ENCODE measurements at regions not wholly inside any gene's neighbourhood (a gene's known extent, or its start where the extent isn't known, plus 50 kb on each side); places are given as distances from the start of the nearest gene placed in this dataset.

DNA sequence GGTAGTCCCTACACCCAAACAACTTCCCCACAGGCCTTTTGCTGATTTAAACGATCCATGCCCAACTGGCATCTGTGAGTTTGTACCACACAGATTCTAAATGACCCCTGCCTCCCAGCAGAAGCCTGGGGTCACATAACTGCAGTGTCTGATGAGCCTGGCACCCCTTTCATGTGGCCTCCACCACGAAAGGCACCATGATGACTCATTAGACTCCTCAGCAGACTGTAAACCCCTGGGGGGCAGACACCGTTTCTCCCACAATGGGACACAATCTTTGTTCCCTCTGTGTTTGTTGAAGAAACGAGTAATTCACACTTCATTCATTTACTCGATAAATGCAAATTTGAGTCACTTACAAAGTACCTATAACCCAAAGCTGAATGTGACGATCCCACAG is 81.6 kb downstream of the CCDC185 start:
- TF ChIP-seq, protein P1, sequence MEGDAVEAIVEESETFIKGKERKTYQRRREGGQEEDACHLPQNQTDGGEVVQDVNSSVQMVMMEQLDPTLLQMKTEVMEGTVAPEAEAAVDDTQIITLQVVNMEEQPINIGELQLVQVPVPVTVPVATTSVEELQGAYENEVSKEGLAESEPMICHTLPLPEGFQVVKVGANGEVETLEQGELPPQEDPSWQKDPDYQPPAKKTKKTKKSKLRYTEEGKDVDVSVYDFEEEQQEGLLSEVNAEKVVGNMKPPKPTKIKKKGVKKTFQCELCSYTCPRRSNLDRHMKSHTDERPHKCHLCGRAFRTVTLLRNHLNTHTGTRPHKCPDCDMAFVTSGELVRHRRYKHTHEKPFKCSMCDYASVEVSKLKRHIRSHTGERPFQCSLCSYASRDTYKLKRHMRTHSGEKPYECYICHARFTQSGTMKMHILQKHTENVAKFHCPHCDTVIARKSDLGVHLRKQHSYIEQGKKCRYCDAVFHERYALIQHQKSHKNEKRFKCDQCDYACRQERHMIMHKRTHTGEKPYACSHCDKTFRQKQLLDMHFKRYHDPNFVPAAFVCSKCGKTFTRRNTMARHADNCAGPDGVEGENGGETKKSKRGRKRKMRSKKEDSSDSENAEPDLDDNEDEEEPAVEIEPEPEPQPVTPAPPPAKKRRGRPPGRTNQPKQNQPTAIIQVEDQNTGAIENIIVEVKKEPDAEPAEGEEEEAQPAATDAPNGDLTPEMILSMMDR (IDR thresholded peaks at IDR 0.05; ENCODE audit: low read depth, low read length, missing control alignments): no peak
- no peak for DNase-seq (ENCODE audit: low read depth)
- no peak overlapping the region for H3K4me3 ChIP-seq (ENCODE audit: low read depth, low read length)
- in situ Hi-C loops (cut with HindIII; ENCODE audit: low sequenced_read_pairs): no loop called here

DNA sequence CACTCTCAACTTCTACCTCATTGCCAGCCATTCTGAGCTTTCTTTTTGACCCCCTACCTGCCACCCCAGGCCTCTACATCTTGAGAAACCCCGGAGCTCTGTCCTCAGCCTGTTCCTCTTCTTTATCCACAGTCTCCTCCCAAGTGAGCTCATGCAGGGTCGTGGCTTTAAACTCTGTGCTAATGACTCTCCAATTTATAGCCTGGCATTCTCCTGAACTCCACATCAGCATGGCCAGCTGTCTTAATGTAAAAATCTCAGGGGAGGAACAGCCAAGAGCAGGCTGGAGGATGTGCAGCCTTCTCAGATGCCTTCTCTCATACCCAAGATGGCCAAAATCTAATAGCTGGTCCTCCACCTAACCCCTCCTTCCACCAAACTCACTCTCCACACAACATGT is 84.2 kb downstream of the CCDC185 start:
- no peak for DNase-seq (ENCODE audit: low read depth)
- no peak overlapping the region for H3K4me3 ChIP-seq (ENCODE audit: low read depth, low read length)
- TF ChIP-seq, protein P1 (IDR thresholded peaks at IDR 0.05; ENCODE audit: low read depth, low read length, missing control alignments): no peak
- in situ Hi-C loops (cut with HindIII; ENCODE audit: low sequenced_read_pairs): no loop called here

DNA sequence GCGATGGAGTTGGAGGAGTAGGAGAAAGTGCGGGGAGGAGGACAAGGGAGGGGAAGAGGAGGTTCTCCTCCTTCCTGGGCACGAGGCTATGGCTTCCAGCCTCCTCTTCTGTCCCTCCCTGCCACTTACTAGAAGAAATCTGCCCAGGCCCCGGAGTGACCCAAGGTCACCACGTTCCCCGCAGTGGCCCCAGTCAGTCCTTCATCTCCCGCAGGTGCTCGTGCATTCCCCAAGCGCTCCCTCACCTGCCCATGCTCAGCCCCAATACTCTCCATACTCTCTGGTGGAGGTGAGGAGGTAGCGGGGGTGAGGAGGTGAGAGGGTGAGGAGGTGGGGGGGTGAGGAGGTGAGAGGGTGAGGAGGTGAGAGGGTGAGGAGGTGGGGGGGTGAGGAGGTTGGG is 85.4 kb downstream of the CCDC185 start:
- no peak overlapping the region for H3K4me3 ChIP-seq (ENCODE audit: low read depth, low read length)
- TF ChIP-seq, protein P1 (IDR thresholded peaks at IDR 0.05; ENCODE audit: low read depth, low read length, missing control alignments): no peak
- in situ Hi-C loops (cut with HindIII; ENCODE audit: low sequenced_read_pairs): no loop called here
- DNase-seq (ENCODE audit: low read depth): no peak

DNA sequence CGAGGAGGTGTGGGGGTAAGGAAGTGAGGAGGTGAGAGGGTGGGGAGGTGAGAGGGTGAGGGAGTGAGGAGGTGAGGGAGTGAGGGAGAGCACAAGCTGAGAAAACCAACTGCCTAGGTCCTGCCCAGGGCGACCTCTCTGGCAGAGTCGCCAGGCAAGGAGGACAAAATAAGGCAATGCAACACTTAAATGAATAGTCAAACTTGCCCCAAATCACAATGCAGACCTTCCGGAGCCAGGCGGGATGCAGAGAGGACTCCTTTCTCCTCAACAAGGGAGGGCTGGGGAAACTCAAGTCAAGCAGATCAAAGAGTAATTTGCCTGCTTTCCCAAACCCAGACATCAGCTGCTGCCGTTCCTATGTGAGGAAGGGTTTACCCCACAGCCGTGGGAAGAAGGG is 86.0 kb downstream of the CCDC185 start:
- no peak for DNase-seq (ENCODE audit: low read depth)
- no peak overlapping the region for H3K4me3 ChIP-seq (ENCODE audit: low read depth, low read length)
- in situ Hi-C loops (cut with HindIII; ENCODE audit: low sequenced_read_pairs): no loop called here
- TF ChIP-seq, protein P1 (IDR thresholded peaks at IDR 0.05; ENCODE audit: low read depth, low read length, missing control alignments): no peak

DNA sequence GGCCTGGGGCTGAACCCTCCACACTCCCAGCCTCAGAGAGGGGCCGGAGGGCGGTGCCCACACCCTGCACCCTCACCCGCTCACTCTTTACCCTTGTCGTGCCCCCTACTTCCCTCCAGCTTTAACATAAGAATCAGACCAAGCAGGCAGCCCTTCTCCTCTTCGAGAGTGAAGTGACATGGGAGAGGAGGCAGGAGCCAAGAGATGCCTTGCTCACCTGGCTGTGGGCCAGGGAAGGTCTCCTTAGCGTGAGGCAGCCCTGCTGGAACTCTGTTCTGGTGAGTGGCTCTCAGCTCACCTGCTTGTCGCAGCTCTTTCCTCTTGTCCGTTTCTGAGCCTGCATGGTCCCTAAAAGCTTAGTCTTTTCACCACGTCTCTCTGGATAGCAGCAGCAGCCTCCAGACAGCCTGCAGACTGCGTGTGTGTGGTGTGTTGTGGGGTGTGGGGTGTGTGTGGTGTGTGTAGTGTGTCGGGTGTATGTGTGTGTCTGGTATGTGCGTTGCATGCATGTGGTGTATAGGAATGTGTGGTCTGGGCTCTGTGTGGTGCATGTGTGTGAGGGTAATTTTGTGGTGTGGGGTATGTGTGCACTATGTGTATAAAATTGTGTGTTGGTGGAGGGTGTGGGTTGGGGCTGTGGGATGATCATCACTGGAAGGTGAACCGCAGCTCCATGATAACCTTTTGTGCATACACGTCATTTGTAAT is 86.7 kb downstream of the CCDC185 start:
- in situ Hi-C loops (cut with HindIII; ENCODE audit: low sequenced_read_pairs): loop anchor here (5.0 kb wide), 1 partner anchor 53 kb away; no protein-coding TSS in a partner anchor
- H3K4me3 ChIP-seq (ENCODE audit: low read depth, low read length): no peak overlapping the region
- no peak for DNase-seq (ENCODE audit: low read depth)
- TF ChIP-seq, protein P1 (IDR thresholded peaks at IDR 0.05; ENCODE audit: low read depth, low read length, missing control alignments): no peak

DNA sequence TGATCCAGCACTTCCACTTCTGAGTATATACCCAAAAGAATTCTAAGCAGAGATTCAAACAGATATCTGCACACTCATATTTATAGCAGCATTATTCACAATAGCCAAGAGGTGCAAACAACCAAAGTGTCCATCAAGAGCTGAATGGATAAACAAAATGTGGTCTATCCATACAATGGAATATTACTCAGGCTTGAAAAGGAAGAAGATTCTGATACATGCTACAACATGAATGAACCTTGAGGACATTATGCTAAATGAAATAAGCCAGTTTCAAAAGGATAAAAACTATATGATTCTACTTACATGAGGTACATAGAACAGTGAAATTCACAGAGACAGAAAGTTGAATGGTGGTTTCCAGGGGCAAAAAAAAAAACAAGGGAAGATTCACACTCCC is 88.9 kb downstream of the CCDC185 start:
- H3K4me3 ChIP-seq (ENCODE audit: low read depth, low read length): no peak overlapping the region
- in situ Hi-C loops (cut with HindIII; ENCODE audit: low sequenced_read_pairs): loop anchor here (5.0 kb wide), 1 partner anchor 55 kb away; no protein-coding TSS in a partner anchor
- DNase-seq (ENCODE audit: low read depth): no peak
- TF ChIP-seq, protein P1 (IDR thresholded peaks at IDR 0.05; ENCODE audit: low read depth, low read length, missing control alignments): no peak

Data from astrocyte of the cerebellum (primary cell).